GM20431 (cell line): ENCODE measurements at regions not wholly inside any gene's neighbourhood (a gene's known extent, or its start where the extent isn't known, plus 50 kb on each side); places are given as distances from the start of the nearest gene placed in this dataset.

Experiments used
- in situ Hi-C: fragments of 300-500 bp; cut with MseI, MboI; formaldehyde crosslinking; loops from one replicate; pipeline ENCODE4 v1.15.0; 2020; ENCODE audit warnings: low sequenced_read_pairs; ENCODE audit not compliant: unreplicated experiment

GRCh38 chr9:108543251-108543778 is 312.5 kb downstream of the ACTL7B start:
- in situ Hi-C loops, result no loop called here

GRCh38 chr9:108537756-108538155 is 318.0 kb downstream of the ACTL7B start:
- in situ Hi-C loops, result no loop called here

DNA sequence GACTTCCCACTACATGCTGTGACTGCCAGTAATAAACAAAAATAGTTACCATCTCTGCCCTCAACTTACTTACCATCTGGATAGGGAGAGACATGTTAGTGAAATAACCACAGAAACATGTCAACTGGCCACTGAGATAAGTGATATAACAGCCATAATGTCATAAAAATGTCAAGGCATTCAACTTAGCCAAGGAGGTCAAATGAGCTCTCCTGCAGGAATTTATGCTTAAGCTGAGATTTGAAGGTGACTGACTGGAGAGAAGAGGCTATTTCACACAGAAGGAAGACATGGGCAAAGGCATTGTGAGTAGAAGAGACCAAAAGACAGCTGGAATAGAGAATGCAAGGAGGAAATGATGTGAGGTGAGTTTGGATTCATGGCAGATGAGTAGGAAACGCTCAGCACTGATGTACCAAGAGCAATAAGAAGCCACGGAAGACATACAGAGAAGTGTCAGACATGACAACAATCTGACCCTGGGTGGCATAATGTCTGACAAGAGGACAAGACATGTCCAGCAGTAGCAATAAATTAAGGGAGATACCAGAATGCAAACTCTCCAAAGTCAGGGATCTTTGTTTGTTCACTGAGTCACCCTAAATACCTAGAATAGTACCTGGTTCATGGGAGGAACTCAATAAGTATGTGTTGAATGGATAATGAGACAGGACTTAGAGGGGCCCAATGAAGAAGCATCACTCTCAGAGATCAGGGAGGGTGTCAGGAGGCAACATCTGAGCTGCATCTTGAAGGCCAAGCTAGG is 318.8 kb downstream of the ACTL7B start:
- in situ Hi-C loops, result no loop called here

DNA sequence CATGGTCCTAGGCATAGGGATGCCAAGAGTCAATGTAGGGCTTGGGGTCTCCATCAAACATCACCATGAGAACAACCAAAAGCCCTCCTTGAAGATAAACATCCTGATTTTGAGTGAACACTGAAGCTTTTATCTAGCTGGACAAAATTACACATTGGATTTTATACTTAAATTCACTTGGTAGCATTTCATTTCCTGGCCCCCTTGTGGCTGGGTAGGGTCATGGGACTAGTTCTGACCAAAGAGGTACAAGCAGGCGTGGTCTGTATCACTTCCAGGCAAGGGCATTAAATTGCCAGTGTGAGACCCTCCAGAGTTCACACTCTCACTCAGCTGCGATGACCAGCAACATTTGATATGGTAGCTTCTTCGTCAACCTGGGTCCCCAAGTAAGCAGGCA is 320.3 kb downstream of the ACTL7B start:
- in situ Hi-C loops, result no loop called here

GRCh38 chr9:108534741-108535140 is 321.0 kb downstream of the ACTL7B start:
- in situ Hi-C loops, result no loop called here

DNA sequence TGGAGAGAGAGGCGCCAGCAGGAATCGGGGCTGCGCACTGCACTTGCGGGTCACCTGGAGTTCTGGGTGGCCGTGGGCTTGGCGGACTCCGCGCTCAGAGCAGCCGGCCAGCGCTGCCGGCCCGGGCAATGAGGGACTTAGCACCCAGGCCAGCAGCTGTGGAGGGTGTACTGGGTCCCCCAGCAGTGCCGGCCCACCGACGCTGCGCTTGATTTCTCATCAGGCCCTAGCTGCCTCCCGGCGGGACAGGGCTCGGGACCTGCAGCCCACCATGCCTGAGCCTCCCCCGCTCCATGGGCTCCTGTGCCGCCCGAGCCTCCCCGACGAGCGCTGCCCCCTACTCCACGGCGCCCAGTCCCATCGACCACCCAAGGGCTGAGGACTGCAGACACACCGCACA is 325.6 kb downstream of the ACTL7B start:
- in situ Hi-C loops, result no loop called here

DNA sequence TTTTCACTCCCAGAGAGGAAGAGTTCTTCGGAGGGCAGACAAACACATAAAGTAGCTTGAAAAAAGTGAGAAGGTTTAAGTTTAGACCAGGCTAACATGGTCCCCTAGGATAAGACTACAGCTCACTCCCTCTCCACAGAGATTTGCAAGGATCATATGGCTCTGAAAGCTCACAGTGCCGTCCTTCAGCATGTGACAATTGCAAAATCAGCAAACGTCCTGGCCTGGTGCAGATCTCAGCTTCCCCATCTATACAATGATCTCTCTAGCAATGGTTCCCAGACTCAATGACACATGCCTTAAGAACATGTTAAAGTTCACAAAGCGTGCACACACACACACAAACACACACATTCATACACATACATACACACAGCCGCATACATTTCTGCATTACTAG is 327.6 kb downstream of the ACTL7B start:
- in situ Hi-C loops, result no loop called here

DNA sequence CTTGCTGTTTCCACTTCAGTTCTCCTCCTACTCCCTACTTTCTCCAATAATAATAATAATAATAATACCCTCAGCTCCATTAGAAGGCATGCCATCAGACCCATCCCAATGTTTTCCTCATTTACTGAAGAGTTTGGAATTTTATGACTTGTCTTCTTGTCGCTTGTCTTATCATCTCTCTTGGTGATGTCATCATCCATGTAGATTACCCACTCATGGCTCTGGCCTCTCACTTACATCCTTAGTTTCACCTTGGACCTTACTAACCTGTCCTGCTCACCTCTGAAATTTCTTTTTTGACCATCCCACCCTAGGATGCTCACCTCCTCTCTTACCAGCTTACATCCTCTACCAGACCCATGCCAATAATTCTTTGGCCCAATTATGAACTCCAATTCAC is 329.3 kb downstream of the ACTL7B start:
- in situ Hi-C loops, result no loop called here

- in situ Hi-C loops, result no loop called here
These were observed 330.6 kb downstream of the ACTL7B start for GRCh38 chr9:108525186-108525585.

DNA sequence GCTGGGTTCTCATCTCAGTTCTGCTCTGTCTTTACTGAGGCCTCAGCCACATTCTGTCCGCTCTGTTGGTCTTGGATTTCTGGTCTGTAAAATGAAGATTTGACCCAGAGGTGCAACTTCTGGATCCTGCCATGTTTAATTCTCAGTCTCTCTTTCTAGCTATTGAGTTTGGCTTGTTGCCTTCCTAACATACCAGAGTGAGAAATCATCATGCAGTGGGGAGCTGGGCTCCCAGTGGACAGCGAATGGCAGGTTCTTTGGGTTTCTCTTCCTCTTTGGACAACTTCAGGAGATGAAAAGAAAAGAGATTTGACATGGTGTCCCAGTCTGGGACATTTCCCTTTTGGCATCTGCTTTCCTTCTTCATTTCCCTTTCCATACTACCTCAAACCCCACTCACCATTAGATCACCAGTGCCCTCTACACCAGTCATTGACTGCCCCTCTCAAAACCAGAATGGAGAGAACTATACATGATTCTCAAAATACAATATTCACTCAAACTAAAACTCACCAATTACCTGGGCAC is 334.7 kb downstream of the ACTL7B start:
- in situ Hi-C loops, result no loop called here

GRCh38 chr9:108519437-108519836 is 336.3 kb downstream of the ACTL7B start:
- in situ Hi-C loops, result no loop called here

DNA sequence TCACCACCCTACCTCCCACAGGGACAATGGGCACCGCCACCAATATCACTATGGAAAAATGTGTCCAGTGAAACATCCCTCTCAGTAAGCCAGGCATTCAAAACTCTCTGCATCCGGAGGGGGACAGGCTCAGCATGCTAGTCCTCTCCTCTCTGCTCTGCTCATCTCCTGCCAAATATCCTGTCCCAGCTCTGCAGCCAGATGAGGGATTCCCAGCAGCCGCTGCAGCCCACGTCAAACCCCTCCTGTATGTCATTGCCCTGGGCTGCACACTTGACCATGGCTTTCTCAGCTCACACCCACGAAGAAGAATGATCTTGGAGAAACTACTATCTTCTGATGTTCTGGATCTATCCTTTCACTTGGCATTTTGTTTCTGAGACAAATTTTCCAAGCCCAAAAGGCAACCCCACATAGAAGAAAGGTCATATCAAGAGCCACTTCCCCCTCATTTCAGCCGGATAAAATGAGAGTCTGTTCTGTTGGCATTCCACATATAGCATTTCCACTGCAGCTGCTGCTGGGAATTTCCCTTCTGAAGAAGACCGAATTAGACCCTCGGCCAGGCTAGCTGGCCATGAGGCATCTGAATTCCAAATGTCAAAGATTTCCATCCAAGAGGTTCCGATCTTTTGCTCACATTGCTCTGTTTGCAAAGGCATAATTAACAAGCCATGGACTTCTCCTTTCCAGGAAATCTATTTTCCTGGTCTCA is 338.0 kb downstream of the ACTL7B start:
- in situ Hi-C loops, result no loop called here

DNA sequence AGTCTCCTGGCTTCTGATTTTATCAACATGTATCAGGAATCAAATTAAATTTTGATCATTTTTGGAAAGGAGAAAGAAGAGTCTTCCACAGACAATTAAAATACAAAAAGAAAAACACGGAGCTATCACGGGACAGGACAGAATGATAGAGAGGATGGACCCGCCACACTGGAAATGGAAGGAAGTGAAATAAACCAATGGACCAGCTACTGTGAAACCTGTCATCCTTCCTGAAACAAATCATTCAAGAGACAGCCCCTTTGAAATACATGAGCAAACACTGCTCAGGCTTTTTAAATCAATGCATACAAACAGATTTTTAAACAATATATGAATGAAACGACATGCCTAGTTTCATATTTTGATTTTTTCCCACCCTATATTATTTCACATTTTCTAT is 339.4 kb downstream of the ACTL7B start:
- in situ Hi-C loops, result no loop called here

- in situ Hi-C loops, result no loop called here
These were observed 339.9 kb downstream of the ACTL7B start for GRCh38 chr9:108515856-108516255.

DNA sequence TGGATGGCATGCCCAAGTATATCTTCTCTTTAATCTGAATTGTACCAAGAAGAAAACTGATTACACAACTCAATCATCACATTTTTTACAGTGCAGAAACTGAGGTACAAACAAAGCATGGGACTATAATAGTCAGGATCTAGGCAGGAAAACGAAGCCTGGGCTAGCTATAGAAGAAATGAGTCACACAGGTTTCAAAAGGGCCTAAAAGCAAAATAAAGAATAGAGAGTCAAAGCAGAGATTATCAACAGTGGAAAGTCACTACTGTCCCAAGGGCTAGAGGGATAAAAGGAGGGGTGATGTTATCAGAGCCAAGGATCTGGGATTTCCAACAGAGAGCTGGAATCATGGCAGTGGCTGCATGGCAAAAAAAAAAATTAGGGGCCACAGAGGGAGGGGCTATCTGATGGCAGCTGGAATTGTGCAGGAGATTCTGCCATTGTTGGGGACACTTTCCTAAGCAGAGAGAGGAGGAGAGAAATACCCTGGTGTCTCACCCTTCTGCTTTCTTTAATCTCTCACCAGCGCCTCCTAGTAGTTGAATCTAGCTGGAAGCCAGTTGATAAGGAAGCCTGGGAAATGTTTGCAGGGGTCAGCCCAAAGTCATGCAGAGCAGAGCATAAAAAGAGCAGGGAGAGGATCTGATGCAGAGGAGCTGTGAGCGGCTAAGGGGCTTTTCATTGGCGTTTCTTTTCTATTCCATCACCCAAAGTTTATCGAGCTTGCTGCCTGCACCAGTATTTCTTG is 343.2 kb downstream of the ACTL7B start:
- in situ Hi-C loops, result no loop called here

- in situ Hi-C loops, result no loop called here
These were observed 344.5 kb downstream of the ACTL7B start for GRCh38 chr9:108511307-108511706.

DNA sequence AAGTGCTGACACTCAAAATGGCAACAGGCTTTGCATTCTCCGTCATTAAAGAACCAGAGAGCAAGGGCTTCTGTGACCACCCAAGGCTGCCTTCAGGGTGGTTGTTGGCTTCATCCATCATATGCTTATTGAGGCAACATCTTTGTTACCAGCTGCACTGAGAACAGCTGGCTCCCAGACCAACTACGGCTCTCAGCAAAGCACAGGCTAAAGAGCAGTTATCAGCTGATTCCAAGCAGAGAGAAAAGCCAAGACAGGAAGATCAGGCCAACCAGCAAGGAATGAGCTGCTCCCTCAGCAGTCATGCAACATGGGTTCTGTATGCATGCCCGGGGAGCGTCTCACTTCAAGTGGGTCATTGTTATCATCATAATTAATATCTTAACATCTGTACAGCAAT is 358.9 kb downstream of the ACTL7B start:
- in situ Hi-C loops, result no loop called here

GRCh38 chr9:108489567-108489966 is 366.2 kb downstream of the ACTL7B start:
- in situ Hi-C loops, result no loop called here

DNA sequence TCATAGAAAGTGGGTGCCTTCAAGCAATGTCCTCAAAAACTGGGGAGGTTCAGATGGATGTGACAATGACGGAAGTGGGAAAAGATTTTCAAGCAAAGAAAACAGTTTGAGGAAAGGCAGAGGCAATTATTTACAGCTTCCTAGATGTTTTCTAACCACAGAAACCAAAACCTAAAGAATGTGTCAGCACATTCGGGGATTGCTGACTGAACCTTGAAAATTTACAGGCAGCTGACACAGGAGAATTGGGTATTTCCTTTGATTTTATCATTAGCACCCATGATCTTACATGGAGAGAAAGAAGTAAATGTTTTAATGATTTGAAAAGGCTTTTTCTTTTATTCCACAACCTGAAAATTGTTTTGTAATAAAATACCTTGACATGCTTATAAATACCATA is 369.0 kb downstream of the ACTL7B start:
- in situ Hi-C loops, result no loop called here

GRCh38 chr9:108484468-108484867 is 371.3 kb downstream of the ACTL7B start:
- in situ Hi-C loops, result no loop called here

DNA sequence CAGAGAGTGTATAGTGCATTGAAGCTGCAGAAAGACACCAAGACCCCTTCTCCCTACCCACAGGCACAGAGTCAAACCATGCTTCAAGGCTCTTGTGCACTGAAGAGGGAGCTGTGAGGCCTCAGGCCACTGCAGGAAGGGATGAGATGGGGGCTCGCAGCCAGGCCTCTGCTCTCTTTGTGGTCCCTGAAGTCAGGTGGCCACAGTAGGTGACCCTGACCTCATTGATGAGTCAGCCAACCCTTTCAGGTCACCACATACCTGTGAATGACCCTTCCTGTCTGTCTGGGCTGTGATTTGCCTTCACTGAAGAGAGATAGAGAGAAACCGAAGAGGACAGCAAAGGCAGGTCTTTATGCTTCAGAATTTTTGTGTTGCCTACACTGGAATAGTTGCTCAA is 372.1 kb downstream of the ACTL7B start:
- in situ Hi-C loops, result no loop called here
